GM21737 (cell line): ENCODE measurements at regions not wholly inside any gene's neighbourhood (a gene's known extent, or its start where the extent isn't known, plus 50 kb on each side); places are given as distances from the start of the nearest gene placed in this dataset.
A peak's percentile ranks its signal among the peaks of the same experiment; 100 is the strongest.
"Not testable (repeated sequence)": the region's sequence is repeated elsewhere in the genome, so short reads cannot be mapped to it uniquely, and the experiment has no call there.

Source experiments
- ATAC-seq: cut with Tn5 transposase; IDR thresholded peaks from one replicate; pipeline ENCODE4 v1.9.1; 2021; ENCODE audit warnings: mild to moderate bottlenecking, moderate library complexity; ENCODE audit not compliant: unreplicated experiment

GRCh38 chrX:73963682-73964081 is 111.2 kb upstream of the XIST start:
- no peak for ATAC-seq

- no peak for ATAC-seq
These were observed 110.4 kb upstream of the XIST start for GRCh38 chrX:73962948-73963347.

GRCh38 chrX:73961867-73962266 is 109.4 kb upstream of the XIST start:
- not testable (repeated sequence) for ATAC-seq

- ATAC-seq: no peak
These were observed 92.0 kb upstream of the XIST start for GRCh38 chrX:73944563-73944908.

GRCh38 chrX:73943693-73944562 is 91.4 kb upstream of the XIST start:
- ATAC-seq: peak; percentile 99

- ATAC-seq: no peak
These were observed 88.5 kb upstream of the XIST start for GRCh38 chrX:73940893-73941470.

GRCh38 chrX:73937843-73938242 is 85.3 kb upstream of the XIST start:
- ATAC-seq: not testable (repeated sequence)

- ATAC-seq: no peak
These were observed 80.0 kb upstream of the XIST start for GRCh38 chrX:73932522-73932921.

- ATAC-seq: no peak
These were observed 77.8 kb upstream of the XIST start for GRCh38 chrX:73930300-73930699.

- ATAC-seq: no peak
These were observed 70.4 kb upstream of the XIST start for GRCh38 chrX:73922856-73923455.

GRCh38 chrX:73916931-73917667 is 64.6 kb upstream of the XIST start:
- no peak for ATAC-seq

GRCh38 chrX:73916489-73916888 is 64.0 kb upstream of the XIST start:
- no peak for ATAC-seq

- ATAC-seq: not testable (repeated sequence)
These were observed 62.3 kb upstream of the XIST start for GRCh38 chrX:73914792-73915191.

- ATAC-seq: no peak
These were observed 61.1 kb upstream of the XIST start for GRCh38 chrX:73913580-73913979.

GRCh38 chrX:73911946-73912345 is 59.4 kb upstream of the XIST start:
- ATAC-seq: not testable (repeated sequence)

GRCh38 chrX:73905749-73906374 is 53.3 kb upstream of the XIST start:
- ATAC-seq: not testable (repeated sequence)

GRCh38 chrX:73903941-73904340 is 51.4 kb upstream of the XIST start:
- no peak for ATAC-seq
